Epithelial cell of prostate (primary cell): ENCODE measurements at regions not wholly inside any gene's neighbourhood (a gene's known extent, or its start where the extent isn't known, plus 50 kb on each side); places are given as distances from the start of the nearest gene placed in this dataset.

Experiments
- DNase-seq: peaks from one replicate; pipeline ENCODE4 v3.0.0-alpha.2; 2011; ENCODE audit warnings: low read depth, low spot score
- H3K27ac ChIP-seq: fragments of 450-650 bp; 2 replicates; pipeline ENCODE4 v1.5.1; 2017; ENCODE audit warnings: mild to moderate bottlenecking

DNA sequence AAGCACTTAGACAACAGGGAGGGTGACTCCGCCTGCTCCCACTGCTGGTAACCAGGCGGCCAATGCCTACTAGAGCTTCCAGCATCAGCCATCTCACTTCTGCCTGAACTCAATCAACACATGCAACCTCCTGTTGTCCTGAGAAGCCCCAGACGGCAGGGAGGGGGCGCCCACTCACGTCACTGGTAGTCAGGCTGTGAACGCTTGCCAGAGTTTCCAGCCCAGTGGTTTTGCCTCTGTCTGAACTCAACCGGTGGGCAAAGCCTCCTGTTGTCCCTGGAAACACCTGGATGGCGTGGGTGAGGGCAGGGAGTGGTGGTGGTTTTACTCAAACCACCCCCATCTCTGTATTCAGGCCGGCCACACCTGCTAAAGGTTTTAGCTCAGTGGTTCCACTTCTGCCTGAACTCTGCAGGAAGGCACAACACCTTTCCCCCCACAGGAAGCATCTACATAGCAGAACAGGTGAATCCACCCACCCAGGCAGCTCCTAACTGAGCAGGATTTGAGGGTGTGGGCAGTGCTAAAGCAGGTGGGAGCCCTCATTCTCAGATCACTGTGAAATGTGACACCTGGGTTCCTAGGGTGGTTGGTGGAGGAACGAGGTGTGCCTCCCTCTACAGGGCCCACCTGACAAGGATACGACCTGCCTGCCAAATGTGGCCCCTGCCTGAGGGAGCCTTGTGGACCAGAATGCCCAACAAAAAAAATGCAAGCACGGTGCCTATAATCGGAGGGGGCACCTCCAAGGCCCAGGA lies 563.0 kb upstream of the SEMA3D start:
- no peak for DNase-seq

DNA sequence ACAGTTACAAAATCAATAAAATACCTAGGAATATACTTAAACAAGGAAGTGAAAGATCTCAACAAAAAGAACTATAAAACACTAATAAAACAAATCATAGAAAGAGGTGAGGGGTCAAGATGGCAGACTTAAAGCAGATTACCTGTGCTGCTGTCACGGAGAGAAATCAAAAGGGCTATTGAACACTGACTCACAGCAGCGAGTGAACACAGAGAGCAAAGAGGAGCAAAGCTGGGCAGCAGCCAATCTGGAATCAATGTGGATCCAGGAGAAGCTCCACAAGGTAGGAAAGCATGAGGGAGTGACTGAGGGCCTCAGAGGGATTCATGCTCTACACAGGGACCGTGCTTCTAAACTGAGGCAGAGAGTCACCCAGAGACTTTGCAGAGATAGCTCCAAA lies 562.0 kb upstream of the SEMA3D start:
- DNase-seq, result no peak
- H3K27ac ChIP-seq, result no peak overlapping the region

More for the DNA sequence above, 563.0 kb upstream of the SEMA3D start:
- H3K27ac ChIP-seq, result no peak overlapping the region

DNA sequence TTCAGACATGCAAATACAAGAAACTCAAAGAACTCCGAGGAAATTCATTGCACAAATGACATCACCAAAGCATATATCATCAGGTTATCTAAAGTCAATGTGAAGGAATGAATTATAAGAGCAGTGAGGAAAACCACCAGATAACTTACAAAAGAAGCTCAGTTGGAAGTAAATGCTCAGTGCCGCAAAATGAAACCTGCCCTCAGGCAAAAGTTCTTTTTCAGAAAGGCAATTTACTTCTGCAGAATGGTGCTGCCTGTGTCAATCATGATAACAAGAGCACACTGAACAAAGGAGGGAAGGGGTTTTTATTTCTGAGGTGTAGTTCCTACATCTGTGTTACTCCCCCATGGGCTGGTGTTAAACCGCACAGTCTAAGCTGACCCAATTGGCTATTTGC lies 550.6 kb upstream of the SEMA3D start:
- DNase-seq, result no peak
- H3K27ac ChIP-seq, result no peak overlapping the region

DNA sequence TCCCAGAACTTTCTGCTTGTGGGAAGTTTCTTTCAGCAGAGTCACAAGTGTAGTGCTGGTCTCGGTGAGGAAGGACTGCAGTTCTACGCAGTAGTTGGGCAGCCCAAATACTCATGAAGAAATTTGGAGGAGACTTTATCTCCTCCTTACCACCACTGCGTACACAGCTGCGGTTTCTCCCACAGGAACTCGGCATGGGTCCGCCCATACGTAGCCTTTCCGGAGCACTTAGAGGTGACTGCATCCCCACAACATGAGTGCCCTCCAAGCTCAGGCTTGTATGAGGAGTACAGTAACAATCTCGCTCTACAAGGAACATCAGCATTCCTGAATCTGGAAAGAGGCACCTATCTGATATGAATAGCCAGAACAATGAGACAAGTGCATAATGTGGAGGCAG lies 549.2 kb upstream of the SEMA3D start:
- H3K27ac ChIP-seq, result no peak overlapping the region
- no peak for DNase-seq

DNA sequence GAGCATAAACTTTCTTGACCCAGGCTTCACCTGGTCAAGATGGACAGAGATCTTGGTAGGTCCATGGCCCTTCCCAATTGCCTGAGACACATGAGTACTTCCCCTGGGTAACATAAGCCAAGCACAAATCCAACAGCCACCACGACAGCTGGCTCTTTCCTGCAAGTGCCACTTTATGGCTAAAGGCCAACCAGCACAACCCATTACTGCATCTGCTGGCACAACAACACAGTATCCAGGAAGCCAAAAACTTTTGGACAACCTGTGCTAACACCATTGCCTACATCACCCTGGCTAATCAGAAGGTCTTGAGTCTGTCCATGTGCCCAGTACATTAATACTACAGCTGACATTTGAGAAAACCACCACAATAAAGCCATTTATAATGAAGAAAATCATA lies 548.0 kb upstream of the SEMA3D start:
- no peak for DNase-seq

DNA sequence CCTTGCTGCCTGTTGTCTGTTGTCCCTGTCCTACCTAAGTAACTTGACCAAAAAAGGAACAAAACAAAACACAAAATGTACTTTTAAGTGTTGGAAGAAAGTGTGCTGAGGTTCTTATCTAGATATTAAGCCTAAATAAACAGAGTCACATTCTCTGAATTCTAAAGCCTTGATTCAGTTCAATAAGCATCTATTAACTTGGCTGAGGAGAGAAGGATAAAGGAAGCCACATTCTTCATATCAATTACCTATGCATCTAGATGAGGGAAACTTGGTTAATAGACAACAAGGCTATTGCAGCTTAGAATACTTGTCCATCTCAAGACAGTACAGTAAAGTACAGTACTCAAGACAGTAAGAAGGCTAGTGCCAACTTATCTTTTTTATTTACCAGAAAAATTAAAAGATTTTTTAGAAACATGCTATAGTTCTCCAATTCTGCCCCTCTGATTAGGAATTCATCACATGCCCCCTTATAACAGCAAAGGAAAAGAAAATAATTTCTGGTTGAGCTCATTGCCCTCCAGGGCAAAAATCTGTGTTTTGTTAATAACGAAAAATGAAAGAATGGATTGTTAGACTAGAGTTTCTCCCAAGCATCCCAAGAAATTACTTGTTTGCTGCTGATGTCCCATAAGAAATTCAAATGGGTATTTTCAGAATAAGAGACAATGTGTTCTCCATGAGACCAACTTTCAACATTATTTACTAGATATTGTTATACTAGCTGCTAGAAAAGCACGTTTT lies 546.5 kb upstream of the SEMA3D start:
- DNase-seq, result no peak
- no peak overlapping the region for H3K27ac ChIP-seq

More for the DNA sequence above, 548.0 kb upstream of the SEMA3D start:
- H3K27ac ChIP-seq, result no peak overlapping the region

DNA sequence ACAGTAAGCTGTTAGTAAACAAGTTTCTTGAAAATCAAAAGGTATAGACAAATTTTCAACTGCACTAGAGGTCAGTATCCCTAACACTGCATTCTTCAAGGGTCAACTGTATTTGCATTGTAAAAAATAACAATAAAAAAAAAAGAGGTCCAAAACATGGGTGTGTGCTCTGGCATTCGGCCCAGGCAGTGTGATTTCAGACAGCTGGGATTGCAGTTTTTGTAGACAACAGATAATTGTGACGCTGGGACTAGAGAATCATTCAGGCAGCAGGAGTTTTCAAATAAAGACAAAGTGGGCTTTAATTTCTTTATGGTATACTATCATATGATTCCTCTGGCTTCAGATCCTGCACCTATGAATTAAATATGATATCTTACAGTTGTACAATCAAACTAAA lies 543.2 kb upstream of the SEMA3D start:
- H3K27ac ChIP-seq, result no peak overlapping the region
- no peak for DNase-seq

DNA sequence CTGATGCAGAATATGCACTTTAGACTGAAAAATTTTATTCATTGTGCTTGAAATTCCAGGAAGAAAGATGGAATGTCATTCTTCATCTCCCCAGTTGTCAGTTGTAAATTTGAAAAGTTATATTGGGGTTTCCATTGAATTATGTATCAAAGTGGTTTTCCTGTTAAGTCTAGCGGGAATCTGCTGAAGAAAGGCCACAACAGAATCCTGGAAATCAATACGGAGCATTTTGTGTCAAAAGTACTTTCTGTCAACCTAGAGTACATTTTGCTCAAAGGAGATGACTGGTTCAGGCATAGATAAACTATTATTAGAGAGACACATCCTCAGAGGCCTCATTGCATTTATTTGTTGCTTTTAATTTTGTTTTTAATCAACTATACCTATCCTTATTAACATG lies 538.2 kb upstream of the SEMA3D start:
- no peak for DNase-seq
- H3K27ac ChIP-seq, result no peak overlapping the region

DNA sequence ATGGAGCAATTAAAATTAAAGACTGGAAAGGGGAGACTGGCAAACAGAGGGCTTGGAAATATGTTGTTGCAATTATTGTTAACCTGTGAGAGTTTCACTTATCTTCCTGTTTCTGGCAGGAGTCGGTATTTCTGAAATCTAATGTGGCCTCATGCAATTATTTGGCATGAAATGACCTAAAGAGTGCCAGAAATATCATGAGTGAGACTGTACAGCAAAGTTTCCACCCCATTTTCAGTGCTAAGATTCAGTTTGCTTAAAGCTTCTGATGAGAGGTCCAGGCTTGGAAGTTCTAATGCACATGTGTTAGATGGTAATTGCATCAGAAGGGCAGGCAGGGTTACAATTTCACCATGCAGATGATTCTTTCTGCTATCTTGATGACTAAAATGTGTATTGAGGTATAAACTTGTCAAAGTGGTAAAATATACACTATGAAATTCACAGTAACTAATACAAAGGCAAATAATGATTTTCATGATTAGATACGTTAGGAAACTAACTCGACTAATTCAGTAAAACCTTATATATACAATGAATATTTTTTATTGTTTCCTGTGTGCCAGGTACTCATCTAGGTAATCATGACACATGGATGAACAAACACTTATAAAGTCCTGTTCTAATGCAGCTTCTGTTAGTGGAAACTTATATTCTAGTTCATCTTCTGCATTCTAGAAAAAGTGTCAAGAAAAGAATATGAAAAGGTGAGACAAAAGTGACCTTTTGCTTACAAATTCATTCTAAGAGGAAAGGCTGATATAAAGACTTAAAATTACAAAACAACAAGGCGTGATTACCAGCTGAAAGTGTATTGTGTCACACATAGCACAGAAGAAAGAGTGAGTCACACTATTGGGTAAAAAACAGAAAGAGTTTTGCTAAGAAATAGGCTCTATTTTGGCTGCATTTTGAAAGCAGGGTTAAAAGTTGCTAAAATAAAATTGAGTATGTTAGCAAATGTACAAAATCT lies 533.4 kb upstream of the SEMA3D start:
- H3K27ac ChIP-seq, result peak overlapping the region; percentile 97
- DNase-seq, result peak; percentile 12

DNA sequence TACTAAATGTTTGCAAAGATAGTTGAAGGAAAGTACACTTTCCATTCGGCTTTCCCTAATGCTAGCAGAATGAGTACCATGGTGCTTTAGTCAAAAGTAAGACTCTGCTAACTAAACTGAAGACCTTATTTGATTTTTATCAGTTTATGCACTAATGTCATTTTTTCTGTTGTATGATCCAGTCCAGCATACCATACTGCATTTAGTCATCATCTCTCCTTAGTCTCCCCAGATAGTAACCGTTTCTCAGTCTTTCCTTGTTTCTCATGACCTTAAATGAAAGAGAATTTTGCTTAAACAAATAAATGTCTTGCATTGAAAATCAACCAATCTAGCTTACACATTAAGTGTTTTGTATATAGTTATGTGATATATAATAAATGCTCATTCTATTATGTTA lies 529.5 kb upstream of the SEMA3D start:
- DNase-seq, result no peak

DNA sequence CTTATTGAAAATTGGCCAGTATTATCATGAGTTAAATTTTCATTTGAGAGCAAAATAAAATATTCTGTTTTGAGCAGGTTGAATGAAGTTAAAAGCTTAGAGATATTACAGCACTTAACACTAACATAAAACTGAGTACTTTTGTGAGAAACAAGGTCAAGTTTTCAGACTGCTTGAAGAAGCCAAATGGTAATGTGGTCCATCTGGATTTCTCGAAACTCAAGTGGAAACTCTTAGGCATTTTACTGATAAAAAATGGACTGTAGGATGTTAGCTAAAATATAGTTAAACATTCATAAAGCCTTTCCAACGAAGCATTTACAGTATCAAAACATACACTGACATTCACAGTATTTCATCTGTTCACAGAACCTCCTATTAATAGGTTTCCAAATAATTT lies 528.1 kb upstream of the SEMA3D start:
- H3K27ac ChIP-seq, result no peak overlapping the region
- DNase-seq, result no peak

More for the DNA sequence above, 529.5 kb upstream of the SEMA3D start:
- no peak overlapping the region for H3K27ac ChIP-seq

DNA sequence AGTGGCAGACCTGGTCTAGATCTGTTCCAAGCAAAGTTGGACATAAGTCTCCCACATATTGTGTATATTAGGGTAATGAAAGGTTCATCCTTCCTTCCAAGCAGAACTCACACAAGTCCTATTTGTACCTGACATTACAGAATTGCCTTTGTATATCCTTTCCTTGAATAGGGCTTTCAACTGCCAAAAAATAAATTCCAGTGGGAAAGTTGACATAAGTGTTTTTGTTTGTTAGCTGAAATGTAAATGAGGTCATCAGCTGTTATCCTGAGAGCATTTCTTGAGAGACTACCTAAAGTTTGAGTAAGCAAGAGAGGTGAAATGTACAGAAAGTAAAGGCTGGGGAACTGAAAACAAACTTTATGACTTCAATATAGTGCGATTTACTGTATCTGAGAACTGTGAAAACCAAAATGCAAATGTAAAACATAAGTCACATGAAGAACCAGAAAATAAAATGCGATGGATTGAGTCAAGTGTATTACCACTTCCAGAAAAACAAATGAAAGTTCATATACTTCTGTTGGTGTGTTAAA lies 527.3 kb upstream of the SEMA3D start:
- H3K27ac ChIP-seq, result no peak overlapping the region
- no peak for DNase-seq

DNA sequence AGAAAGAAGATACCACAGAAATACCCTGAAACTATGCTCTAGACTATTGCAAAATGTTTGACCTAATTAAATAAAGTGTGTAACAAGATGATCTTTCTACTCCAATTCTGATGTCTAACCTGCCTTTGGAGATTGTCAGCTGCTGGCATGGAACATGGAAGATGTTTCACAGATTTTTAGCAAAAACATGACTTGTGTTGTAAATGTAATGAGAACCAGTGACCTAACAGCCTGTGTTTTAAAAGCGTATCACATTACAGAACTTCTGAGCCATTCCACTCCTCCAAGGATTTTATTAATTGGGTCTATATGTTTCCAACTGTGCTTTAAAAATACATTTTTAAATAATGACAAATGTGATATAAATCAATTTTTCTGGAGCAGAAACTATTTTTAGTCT lies 526.3 kb upstream of the SEMA3D start:
- DNase-seq, result no peak
- H3K27ac ChIP-seq, result no peak overlapping the region

DNA sequence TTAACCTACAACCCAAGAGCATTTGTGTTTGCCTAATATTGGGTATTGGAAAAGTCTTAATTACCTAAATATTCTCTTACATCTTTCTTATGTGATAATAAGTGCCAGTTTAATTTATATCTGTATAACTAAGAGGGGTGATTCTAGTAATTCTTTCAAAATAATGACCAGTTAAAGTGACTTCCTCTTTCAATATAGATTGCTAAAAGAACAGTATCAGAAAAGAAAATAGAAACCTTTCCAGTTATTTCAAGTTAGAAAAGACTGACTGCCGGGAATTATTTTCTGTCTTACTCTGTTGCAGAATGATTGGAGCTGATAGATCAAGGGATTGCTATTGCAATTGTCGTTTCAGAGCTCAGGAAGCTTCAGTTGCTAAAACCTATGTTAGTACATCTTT lies 525.0 kb upstream of the SEMA3D start:
- DNase-seq, result no peak
- no peak overlapping the region for H3K27ac ChIP-seq

DNA sequence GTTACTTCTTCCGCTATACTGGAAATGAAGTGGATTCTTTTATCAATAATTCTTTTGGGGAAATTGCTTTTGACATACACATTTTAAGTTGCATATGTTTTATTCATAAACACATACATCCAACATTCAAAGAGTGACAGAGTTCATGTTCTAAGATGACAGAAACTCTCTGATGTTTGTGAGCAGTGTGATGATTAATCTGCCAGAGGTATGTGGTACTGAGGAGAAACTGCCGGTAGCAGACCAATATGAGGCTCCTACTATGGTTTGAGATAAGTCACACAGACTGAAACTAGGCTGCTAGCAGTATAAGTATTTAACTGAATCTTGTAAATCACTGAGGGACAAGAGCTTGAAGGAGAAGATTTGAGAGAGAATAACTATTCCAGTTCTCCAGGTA lies 524.1 kb upstream of the SEMA3D start:
- H3K27ac ChIP-seq, result no peak overlapping the region
- no peak for DNase-seq

DNA sequence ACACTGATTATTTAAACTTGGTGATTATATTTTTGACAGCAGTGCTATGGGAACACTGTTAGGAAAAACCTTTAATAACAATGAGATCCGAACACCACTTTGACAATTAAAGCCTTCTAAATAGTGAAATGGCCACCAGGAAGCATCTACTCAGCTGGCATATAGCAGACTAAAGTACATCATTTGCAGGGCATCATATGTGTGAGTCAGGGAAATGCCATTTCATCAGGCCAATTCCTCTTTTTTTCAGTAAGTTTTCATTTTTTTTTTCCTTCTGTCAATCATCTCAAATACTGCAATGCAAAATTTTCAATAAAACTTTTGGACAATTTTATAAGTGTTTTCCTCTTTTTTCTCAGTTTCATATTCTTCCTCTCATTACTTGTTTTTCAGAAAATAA lies 521.4 kb upstream of the SEMA3D start:
- no peak overlapping the region for H3K27ac ChIP-seq
- DNase-seq, result no peak

DNA sequence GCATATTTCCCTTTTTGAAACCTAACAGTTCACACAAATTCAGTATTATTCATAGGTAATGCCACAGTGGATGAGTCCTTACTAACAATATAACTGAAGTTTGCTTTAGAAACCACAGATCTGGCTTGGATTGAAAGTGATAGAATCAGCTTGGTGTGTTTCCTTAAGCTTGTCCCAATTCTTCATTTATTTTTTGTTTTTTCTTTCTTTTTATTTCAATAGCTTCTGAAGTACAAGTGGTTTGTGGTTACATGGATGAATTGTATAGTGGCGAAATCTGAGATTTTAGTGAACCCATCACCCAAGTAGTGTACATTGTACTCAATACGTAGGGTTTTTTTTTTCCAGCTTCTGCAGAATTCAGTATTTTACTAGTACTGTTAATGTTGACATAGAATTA lies 518.2 kb upstream of the SEMA3D start:
- no peak for DNase-seq
- H3K27ac ChIP-seq, result no peak overlapping the region

DNA sequence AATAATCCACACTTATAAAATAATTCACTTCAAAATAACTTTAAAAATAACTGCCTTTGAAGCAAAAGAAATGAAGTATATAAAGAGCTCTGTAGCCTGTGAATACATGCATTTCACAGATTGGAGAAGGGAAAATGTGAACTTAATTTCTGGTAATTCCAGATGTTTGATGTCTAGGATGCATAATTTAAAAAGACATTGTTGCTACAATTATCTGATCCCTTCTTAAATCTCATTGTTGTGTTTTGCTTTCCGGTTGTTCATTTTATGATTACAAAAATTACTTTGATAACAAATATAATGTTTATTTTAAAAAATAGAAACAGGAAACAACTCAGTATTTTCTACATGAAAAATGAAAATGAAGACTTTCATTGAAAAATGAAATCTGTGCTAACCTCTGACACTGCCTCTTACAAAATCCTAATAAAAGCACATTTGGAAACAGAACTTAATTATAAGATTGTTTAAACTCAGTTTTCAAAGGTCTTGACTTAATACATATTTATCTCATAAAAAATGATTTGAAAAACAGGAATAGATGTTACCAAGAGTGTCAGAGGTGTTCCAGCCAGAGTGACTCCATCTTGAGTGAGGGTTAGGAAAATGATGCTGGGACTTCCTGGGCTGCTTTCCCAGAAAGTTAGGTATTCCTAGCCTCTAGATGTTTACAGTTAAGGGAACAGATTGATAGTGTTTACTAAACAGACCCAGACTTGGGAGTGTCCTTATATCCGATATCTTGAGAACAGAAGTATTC lies 516.6 kb upstream of the SEMA3D start:
- DNase-seq, result no peak
- no peak overlapping the region for H3K27ac ChIP-seq

DNA sequence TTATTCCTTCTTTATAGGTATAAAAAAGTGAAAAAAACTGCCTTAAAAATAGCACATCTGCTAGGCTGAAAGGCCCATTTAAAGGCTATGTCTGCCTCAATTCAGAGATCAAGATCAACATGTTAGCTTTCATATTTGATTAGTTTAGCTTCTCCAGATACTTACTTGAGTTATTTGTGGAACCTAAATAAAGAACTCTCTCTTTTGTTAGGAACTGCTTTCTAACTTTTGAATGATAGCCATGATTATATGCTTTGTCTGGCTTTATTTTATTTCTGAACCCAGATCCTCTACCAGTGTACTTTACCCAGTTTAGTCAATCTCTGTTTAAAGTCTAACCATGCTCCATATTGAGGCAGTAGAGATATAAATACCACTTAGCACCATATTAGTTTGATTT lies 515.5 kb upstream of the SEMA3D start:
- no peak for DNase-seq

DNA sequence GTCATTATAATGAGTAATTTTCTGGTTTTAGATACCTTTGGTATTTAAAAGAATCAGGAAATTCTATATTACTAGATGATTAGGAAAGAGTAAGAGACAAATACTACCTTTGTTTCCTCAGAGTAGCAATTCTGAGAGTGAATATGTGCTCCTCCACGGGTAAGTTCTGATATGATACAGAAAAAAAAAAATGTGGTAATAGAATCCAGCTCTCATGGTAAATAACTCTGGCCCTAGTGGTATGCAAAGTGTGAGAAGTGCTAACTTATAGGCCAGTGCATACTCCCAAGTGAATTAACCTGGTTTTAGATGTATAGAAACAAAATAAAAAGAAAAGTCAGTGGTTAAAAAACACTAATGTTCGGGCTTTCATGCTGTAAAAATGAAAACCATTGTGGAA lies 512.6 kb upstream of the SEMA3D start:
- H3K27ac ChIP-seq, result no peak overlapping the region
- no peak for DNase-seq

More for the DNA sequence above, 515.5 kb upstream of the SEMA3D start:
- H3K27ac ChIP-seq, result no peak overlapping the region
